Thyroid gland (tissue), 4 donors: ENCODE measurements at regions not wholly inside any gene's neighbourhood (a gene's known extent, or its start where the extent isn't known, plus 50 kb on each side); places are given as distances from the start of the nearest gene placed in this dataset.

ENCODE experiments used
- DNase-seq, 2 donors: peaks; one replicate each; pipeline ENCODE4 v3.0.0-alpha.2; 2019
- H3K27ac ChIP-seq, 3 donors: fragments of 200-600 bp; sonication (generic); 1 replicate in 2 of 3; 2 replicates in 1 of 3; pipeline ENCODE4 v1.5.1; 2016 to 2019; ENCODE audit warnings: mild to moderate bottlenecking in 1 of 3, moderate library complexity in 1 of 3
- H3K27me3 ChIP-seq: fragments of 200-600 bp; sonication (generic); one replicate; pipeline ENCODE4 v1.5.1; 2019
- H3K36me3 ChIP-seq, 2 donors: fragments of 200-600 bp; sonication (generic); one replicate each; pipeline ENCODE4 v1.5.1; 2016 to 2019
- H3K4me1 ChIP-seq, 2 donors: fragments of 200-600 bp; sonication (generic); one replicate each; pipeline ENCODE4 v1.5.1; 2017 to 2019
- H3K4me3 ChIP-seq, 3 donors: fragments of 200-600 bp; sonication (generic); replicated peaks in 1 of 3; 1 replicate in 2 of 3; 2 replicates in 1 of 3; pipeline ENCODE4 v1.5.1; 2016; ENCODE audit warnings: mild to moderate bottlenecking in 1 of 3
- H3K9me3 ChIP-seq: fragments of 200-600 bp; sonication (generic); one replicate; pipeline ENCODE4 v1.5.1; 2017
- CTCF ChIP-seq, 6 experiments: fragments of 200-600 bp in 3 of 6; fragments of 450-650 bp in 3 of 6; sonication (generic) in 3 of 6; IDR thresholded peaks; one replicate each; pipeline ENCODE4 v1.5.1; 2016 to 2019; ENCODE audit warnings: antibody characterized with exemption in 6 of 6, mild to moderate bottlenecking in 2 of 6, inconsistent platforms in 1 of 6, moderate library complexity in 1 of 6
- POLR2A ChIP-seq, 2 donors: fragments of 450-650 bp; IDR thresholded peaks; one replicate each; pipeline ENCODE4 v1.6.1; 2017; ENCODE audit warnings: antibody characterized with exemption in 2 of 2, mild to moderate bottlenecking in 2 of 2, moderate library complexity in 1 of 2
- WGBS, 2 donors: methylation state at CpG; one replicate each; pipeline ENCODE4 v1.1.5; 2017; 5-methylcytosine and 5-hydroxymethylcytosine counted together
- intact Hi-C: fragments of 100-400 bp; cut with DNase I; formaldehyde crosslinking; loops from one replicate; pipeline ENCODE4 v1.15.1; 2023

DNA sequence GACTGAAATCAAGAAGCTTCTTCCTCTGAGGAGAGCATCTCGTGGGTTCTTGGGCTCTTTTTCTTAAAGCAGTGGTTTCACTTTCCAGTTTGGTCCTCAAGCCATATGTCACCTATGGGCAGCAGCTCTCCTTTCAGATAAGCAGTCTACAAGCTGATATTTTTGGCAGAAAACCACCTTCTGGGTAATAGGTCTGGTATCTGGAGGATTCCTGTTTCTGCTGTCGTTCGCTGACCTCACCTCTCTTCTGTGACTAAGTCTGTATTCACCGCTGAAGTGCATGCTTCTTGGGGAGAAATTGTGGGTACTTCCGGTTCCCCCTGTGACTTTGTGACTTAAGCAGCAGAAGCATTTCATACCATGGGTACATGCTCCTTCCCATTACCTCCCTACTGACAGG lies 193.6 kb downstream of the EDN1 start:
- no peak overlapping the region for H3K4me3 ChIP-seq
- no peaks in the 10 kb centered on the region for H3K36me3 ChIP-seq
- no peak for DNase-seq
- 64 to 73% methylated on average over 5 of the region's 5 CpGs for WGBS, 2 donors
- H3K27ac ChIP-seq = no peak overlapping the region
- no peaks in the 10 kb centered on the region for H3K4me1 ChIP-seq
- intact Hi-C loops = no loop called here
- no peaks in the 10 kb centered on the region for H3K27me3 ChIP-seq
- no peaks in the 10 kb centered on the region for H3K9me3 ChIP-seq
- no peak for TF ChIP-seq POLR2A (IDR thresholded peaks at IDR 0.05)
- no peak for TF ChIP-seq CTCF (IDR thresholded peaks at IDR 0.05)

DNA sequence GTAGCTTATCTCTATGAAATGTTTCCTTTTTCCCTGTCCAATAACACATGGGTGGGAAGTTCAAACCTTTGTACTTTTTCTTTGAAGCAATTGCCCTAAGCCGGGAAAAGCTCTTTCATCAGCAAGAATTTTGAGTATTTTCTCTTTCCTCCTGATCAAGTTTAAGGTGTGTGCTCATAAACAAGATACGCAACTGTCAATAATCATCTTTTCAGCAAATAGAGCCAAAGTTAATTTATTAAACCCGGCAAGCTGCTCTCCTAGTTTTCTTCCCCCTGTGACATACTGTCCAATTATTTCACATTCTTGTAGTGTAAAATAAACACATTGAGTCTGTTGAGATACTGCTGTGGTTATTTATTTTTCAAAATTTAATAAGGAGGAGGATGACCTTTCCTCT lies 194.4 kb downstream of the EDN1 start:
- DNase-seq = no peak
- H3K36me3 ChIP-seq = no peaks in the 10 kb centered on the region
- TF ChIP-seq POLR2A (IDR thresholded peaks at IDR 0.05) = no peak
- TF ChIP-seq CTCF (IDR thresholded peaks at IDR 0.05) = no peak
- H3K27ac ChIP-seq = no peak overlapping the region
- no peaks in the 10 kb centered on the region for H3K9me3 ChIP-seq
- no peak overlapping the region for H3K4me3 ChIP-seq
- H3K27me3 ChIP-seq = no peaks in the 10 kb centered on the region
- no peaks in the 10 kb centered on the region for H3K4me1 ChIP-seq
- intact Hi-C loops = no loop called here
- 80 to 90% methylated on average over 3 of the region's 3 CpGs for WGBS, 2 donors

DNA sequence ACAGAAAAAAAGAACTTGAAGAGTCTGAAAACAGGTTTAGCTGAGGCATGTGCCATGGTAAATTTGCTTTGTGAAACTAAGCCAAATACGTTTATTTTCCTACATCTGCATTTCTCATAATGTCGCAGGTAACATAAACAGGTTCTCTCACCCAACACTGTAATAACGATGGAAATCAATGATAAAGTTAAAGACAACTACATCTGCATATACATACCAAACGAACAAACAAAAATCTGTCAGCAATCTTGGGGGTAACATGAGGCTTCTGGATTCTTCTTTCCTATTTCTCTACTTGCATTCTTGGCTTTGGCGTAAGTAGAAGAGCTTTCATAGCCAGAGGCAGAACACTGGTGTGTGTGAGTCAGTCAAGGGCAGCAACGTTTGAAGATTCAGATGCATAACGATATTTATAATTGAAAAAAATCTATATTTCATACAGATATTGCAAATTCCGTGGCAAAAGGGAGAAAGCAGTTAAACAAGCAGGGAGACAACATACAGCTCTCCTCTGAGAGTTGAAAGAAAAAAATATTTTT lies 195.1 kb downstream of the EDN1 start:
- Histone ChIP-seq H3K27ac (no peak overlapping the region), H3K4me1 (no peaks in the 10 kb centered on the region), H3K36me3 (no peaks in the 10 kb centered on the region), H3K4me3 (no peak overlapping the region), H3K27me3 (no peaks in the 10 kb centered on the region), H3K9me3 (no peaks in the 10 kb centered on the region)
- no peak for TF ChIP-seq POLR2A (IDR thresholded peaks at IDR 0.05)
- no peak for TF ChIP-seq CTCF (IDR thresholded peaks at IDR 0.05)
- no peak for DNase-seq
- 86 to 88% methylated on average over 8 of the region's 8 CpGs for WGBS, 2 donors
- intact Hi-C loops = no loop called here

GRCh38 chr6:12485837-12486236 lies 195.7 kb downstream of the EDN1 start:
- H3K27ac ChIP-seq = no peak overlapping the region
- DNase-seq = no peak
- no peaks in the 10 kb centered on the region for H3K4me1 ChIP-seq
- no peaks in the 10 kb centered on the region for H3K27me3 ChIP-seq
- H3K9me3 ChIP-seq = no peaks in the 10 kb centered on the region
- H3K36me3 ChIP-seq = no peaks in the 10 kb centered on the region
- intact Hi-C loops = no loop called here
- 88 to 93% methylated on average over 3 of the region's 3 CpGs for WGBS, 2 donors
- TF ChIP-seq POLR2A (IDR thresholded peaks at IDR 0.05) = no peak
- H3K4me3 ChIP-seq = no peak overlapping the region

- Histone ChIP-seq H3K9me3 (no peaks in the 10 kb centered on the region), H3K4me1 (peaks cover 0 to 6% of the 10 kb centered on the region in 2 donors), H3K27me3 (no peaks in the 10 kb centered on the region), H3K36me3 (no peaks in the 10 kb centered on the region), H3K4me3 (no peak overlapping the region), H3K27ac (no peak overlapping the region)
- intact Hi-C loops = no loop called here
- TF ChIP-seq CTCF (IDR thresholded peaks at IDR 0.05) = no peak
- no peak for TF ChIP-seq POLR2A (IDR thresholded peaks at IDR 0.05)
- no peak for DNase-seq
- WGBS, 2 donors = 73 to 79% methylated on average over 2 of the region's 2 CpGs
Observed at GRCh38 chr6:12490351-12490903, 200.3 kb downstream of the EDN1 start.
